ENCODE measurements at regions not wholly inside any gene's neighbourhood (a gene's known extent, or its start where the extent isn't known, plus 50 kb on each side); places are given as distances from the start of the nearest gene placed in this dataset.

- TF ChIP-seq CTCF (IDR thresholded peaks at IDR 0.05): no peak
- no peak for TF ChIP-seq EP300 (IDR thresholded peaks at IDR 0.05)
- TF ChIP-seq POLR2A (IDR thresholded peaks at IDR 0.05): no peak
Observed at GRCh38 chr5:3331819-3332218, 263.8 kb upstream of the IRX1 start.
